DND-41 (cell line): ENCODE measurements at regions not wholly inside any gene's neighbourhood (a gene's known extent, or its start where the extent isn't known, plus 50 kb on each side); places are given as distances from the start of the nearest gene placed in this dataset.

Source experiments
- ATAC-seq: fragments of 200-7000 bp; cut with Tn5 transposase; 3 replicates; pipeline ENCODE4 v1.9.1; 2021; ENCODE audit warnings: low read depth; ENCODE audit not compliant: insufficient read depth
- DNase-seq: peaks from one replicate; pipeline ENCODE4 v3.0.0-alpha.2; 2020
- H2AFZ ChIP-seq: 2 replicates; pipeline ENCODE4 v1.6.0; 2012; ENCODE audit warnings: low read depth, low read length
- H3K27ac ChIP-seq: 2 replicates; pipeline ENCODE4 v1.5.1; 2012; ENCODE audit warnings: low read length, inconsistent platforms
- H3K27me3 ChIP-seq: fragments of 200-600 bp; sonication (generic); 2 replicates; pipeline ENCODE4 v1.6.0; 2012; ENCODE audit warnings: low read length, mild to moderate bottlenecking, inconsistent platforms; ENCODE audit not compliant: insufficient read depth, poor library complexity
- H3K36me3 ChIP-seq: 2 replicates; pipeline ENCODE4 v1.5.1; 2012; ENCODE audit warnings: low read length, inconsistent platforms; ENCODE audit not compliant: insufficient read depth
- H3K4me1 ChIP-seq: 2 replicates; pipeline ENCODE4 v1.5.1; 2012; ENCODE audit warnings: mild to moderate bottlenecking, low read length; ENCODE audit not compliant: insufficient read depth
- H3K4me2 ChIP-seq: 2 replicates; pipeline ENCODE4 v1.6.0; 2012; ENCODE audit warnings: mild to moderate bottlenecking, moderate library complexity, low read length, inconsistent platforms; ENCODE audit not compliant: insufficient read depth
- H3K4me3 ChIP-seq, 2 experiments: fragments of 200-600 bp in 1 of 2; shearing (Covaris generic) in 1 of 2; 2 replicates each; pipeline ENCODE4 v1.5.1; 2012 to 2016; ENCODE audit warnings: inconsistent platforms in 2 of 2, low read length in 2 of 2, mild to moderate bottlenecking in 2 of 2, low read depth in 1 of 2, moderate library complexity in 1 of 2
- H3K79me2 ChIP-seq: 2 replicates; pipeline ENCODE4 v1.6.0; 2012; ENCODE audit warnings: low read length, inconsistent platforms; ENCODE audit not compliant: insufficient read depth
- H3K9ac ChIP-seq: 2 replicates; pipeline ENCODE4 v1.6.0; 2012; ENCODE audit warnings: low read depth, mild to moderate bottlenecking, inconsistent platforms, low read length, moderate library complexity
- H3K9me3 ChIP-seq: 2 replicates; pipeline ENCODE4 v1.5.1; 2012; ENCODE audit warnings: low read length, moderate library complexity, mild to moderate bottlenecking, inconsistent platforms; ENCODE audit not compliant: insufficient read depth, severe bottlenecking
- H4K20me1 ChIP-seq: 2 replicates; pipeline ENCODE4 v1.6.0; 2012; ENCODE audit warnings: low read length; ENCODE audit not compliant: insufficient read depth
- CTCF ChIP-seq: IDR thresholded peaks from 2 replicates; pipeline ENCODE4 v1.5.1; 2012; ENCODE audit warnings: borderline replicate concordance, low read length, moderate library complexity, mild to moderate bottlenecking; ENCODE audit not compliant: poor library complexity, severe bottlenecking; ENCODE audit errors: extremely low read depth
- EZH2 ChIP-seq: IDR thresholded peaks from 3 replicates; pipeline ENCODE4 v1.6.1; 2012; ENCODE audit warnings: borderline replicate concordance, low read depth, mild to moderate bottlenecking, moderate library complexity, low read length, inconsistent platforms; ENCODE audit not compliant: severe bottlenecking

GRCh38 chr3:72580900-72581299, 267.3 kb downstream of the SHQ1 start:
- Histone ChIP-seq H3K27me3 (no peaks in the 10 kb centered on the region), H4K20me1 (no peaks in the 10 kb centered on the region), H3K36me3 (no peaks in the 10 kb centered on the region), H3K4me1 (no peaks in the 10 kb centered on the region), H3K27ac (no peak overlapping the region), H3K9ac (no peak overlapping the region), H3K4me3 (no peak overlapping the region), H3K4me2 (no peak overlapping the region), H3K9me3 (no peaks in the 10 kb centered on the region), H2AFZ (no peak overlapping the region), H3K79me2 (no peaks in the 10 kb centered on the region)
- TF ChIP-seq CTCF, result no peak
- no peak for TF ChIP-seq EZH2
- ATAC-seq (no peak), DNase-seq (no peak)

DNA sequence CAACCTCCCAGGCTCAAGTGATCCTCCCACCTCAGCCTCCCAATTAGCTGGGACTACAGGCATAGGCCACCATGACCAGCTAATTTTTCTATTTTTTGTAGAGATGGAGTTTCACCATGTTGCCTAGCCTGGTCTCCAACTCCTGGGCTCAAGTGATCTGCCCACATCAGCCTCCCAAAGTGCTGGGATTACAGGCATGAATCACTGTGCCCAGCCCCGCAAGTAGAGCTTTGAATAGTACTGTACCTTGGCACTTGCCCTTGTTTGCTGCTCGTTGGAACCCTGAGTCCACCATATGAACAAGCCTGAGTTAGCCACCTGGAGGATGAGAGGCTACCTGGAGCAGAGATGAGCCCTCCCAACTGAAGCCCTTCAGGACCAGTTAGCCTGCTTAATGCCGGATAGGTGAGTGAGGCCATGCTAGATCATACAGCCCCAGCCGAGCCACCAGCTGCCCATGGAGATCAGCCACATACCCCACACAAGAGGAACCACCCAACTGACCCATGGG, 267.9 kb downstream of the SHQ1 start:
- no peak for ATAC-seq
- TF ChIP-seq EZH2 (no peak), CTCF (no peak)

GRCh38 chr3:72579581-72580245, 268.5 kb downstream of the SHQ1 start:
- Histone ChIP-seq H3K79me2 (no peaks in the 10 kb centered on the region), H3K4me2 (no peak overlapping the region), H3K9ac (no peak overlapping the region), H3K4me3 (no peak overlapping the region), H3K9me3 (no peaks in the 10 kb centered on the region), H3K27me3 (no peaks in the 10 kb centered on the region), H2AFZ (no peak overlapping the region), H3K36me3 (no peaks in the 10 kb centered on the region), H4K20me1 (no peaks in the 10 kb centered on the region), H3K4me1 (no peaks in the 10 kb centered on the region), H3K27ac (no peak overlapping the region)
- no peak for ATAC-seq
- DNase-seq, result no peak
- no peak for TF ChIP-seq CTCF
- no peak for TF ChIP-seq EZH2

More for the DNA sequence above, 267.9 kb downstream of the SHQ1 start:
- no peak overlapping the region for H3K4me2 ChIP-seq
- H3K27me3 ChIP-seq, result no peaks in the 10 kb centered on the region
- no peak overlapping the region for H3K9ac ChIP-seq
- H3K4me1 ChIP-seq, result no peaks in the 10 kb centered on the region
- H4K20me1 ChIP-seq, result no peaks in the 10 kb centered on the region
- H2AFZ ChIP-seq, result no peak overlapping the region
- H3K27ac ChIP-seq, result no peak overlapping the region
- no peak overlapping the region for H3K4me3 ChIP-seq
- no peaks in the 10 kb centered on the region for H3K9me3 ChIP-seq
- no peaks in the 10 kb centered on the region for H3K79me2 ChIP-seq
- H3K36me3 ChIP-seq, result no peaks in the 10 kb centered on the region
- no peak for DNase-seq
